IPS-18a (cell line): ENCODE measurements at regions not wholly inside any gene's neighbourhood (a gene's known extent, or its start where the extent isn't known, plus 50 kb on each side); places are given as distances from the start of the nearest gene placed in this dataset.

Experiments used
- H3K27ac ChIP-seq: one replicate; pipeline ENCODE4 v1.5.1; 2013; ENCODE audit warnings: low read length
- H3K27me3 ChIP-seq: one replicate; pipeline ENCODE4 v1.6.1; 2013; ENCODE audit warnings: mild to moderate bottlenecking, low read length; ENCODE audit not compliant: control insufficient read depth, insufficient read depth
- H3K36me3 ChIP-seq: one replicate; pipeline ENCODE4 v1.6.1; 2013; ENCODE audit warnings: low read depth, low read length; ENCODE audit not compliant: control insufficient read depth
- H3K4me1 ChIP-seq: one replicate; pipeline ENCODE4 v1.6.1; 2013; ENCODE audit warnings: low read depth, low read length; ENCODE audit not compliant: control insufficient read depth
- H3K4me3 ChIP-seq: one replicate; pipeline ENCODE4 v1.5.1; 2013; ENCODE audit warnings: low read length
- H3K9ac ChIP-seq: one replicate; pipeline ENCODE4 v1.6.1; 2013; ENCODE audit warnings: mild to moderate bottlenecking, low read length, moderate library complexity
- H3K9me3 ChIP-seq: one replicate; pipeline ENCODE4 v1.6.1; 2013; ENCODE audit warnings: low read depth, low read length; ENCODE audit not compliant: control insufficient read depth

DNA sequence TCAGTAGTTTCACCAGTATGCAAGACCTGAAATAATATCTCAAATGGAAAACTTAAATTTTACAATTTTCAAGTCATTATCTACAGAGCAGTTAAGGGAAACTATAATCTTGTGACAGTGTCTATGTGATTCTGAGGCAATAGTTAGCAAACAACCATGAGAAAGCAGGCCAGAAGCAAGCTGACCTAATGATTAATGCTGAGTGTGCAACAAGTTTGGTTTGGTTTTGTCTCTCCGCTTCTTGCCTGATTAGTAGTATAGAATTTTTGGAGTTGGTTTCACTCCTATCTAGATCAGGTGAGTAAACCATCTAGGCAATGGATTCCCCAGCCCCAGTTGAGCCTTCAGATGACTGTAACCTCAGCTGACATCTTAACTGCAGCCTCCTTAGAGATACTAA lies 212.9 kb upstream of the NAV3 start:
- no peaks in the 10 kb centered on the region for H3K9me3 ChIP-seq
- no peaks in the 10 kb centered on the region for H3K36me3 ChIP-seq
- H3K4me3 ChIP-seq: no peak overlapping the region
- H3K9ac ChIP-seq: no peak overlapping the region
- H3K4me1 ChIP-seq: peaks cover 4% of the 10 kb centered on the region
- no peaks in the 10 kb centered on the region for H3K27me3 ChIP-seq
- no peak overlapping the region for H3K27ac ChIP-seq

DNA sequence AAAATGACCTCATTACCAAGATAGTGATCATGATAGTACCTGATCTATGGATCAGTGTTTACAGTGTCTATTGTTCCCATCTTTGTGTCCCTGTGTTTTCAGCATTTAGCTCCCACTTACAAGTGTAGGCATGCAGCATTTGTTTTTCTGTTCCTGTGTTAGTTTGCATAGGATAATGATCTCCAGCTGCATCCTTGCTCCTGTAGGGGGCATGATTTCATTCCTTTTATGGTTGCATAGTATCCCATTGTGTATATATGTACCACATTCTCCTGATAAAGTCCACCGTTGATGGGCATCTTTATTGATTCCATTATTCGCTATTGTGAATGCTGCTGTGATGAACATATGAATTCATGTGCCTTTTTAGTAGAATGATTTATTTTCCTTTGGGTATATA lies 215.4 kb upstream of the NAV3 start:
- Histone ChIP-seq H3K27ac (no peak overlapping the region), H3K4me1 (peaks cover 4% of the 10 kb centered on the region), H3K4me3 (no peak overlapping the region), H3K9ac (no peak overlapping the region), H3K27me3 (no peaks in the 10 kb centered on the region), H3K36me3 (no peaks in the 10 kb centered on the region), H3K9me3 (no peaks in the 10 kb centered on the region)

DNA sequence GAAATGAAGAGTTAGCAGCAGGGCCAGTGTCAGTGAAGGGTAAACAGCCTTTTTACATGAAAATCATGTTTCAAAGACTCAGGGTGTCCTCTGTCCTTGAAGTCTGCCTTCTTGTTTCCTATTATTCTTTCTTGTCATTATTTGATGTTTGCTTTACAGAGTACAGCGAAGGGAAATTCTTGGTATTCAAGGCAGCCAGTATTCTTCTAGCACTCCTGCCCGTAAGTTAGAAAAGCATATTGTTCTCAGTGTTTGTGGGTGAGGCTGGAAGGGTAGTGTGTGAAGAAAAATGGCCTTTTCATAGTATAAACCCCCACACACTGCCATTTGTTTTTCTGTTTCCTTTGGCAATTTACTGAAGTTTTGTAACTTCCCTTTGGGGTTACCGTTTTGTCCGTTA lies 217.3 kb upstream of the NAV3 start:
- H3K4me1 ChIP-seq: peaks cover 4% of the 10 kb centered on the region
- no peaks in the 10 kb centered on the region for H3K36me3 ChIP-seq
- no peaks in the 10 kb centered on the region for H3K9me3 ChIP-seq
- no peak overlapping the region for H3K9ac ChIP-seq
- H3K27ac ChIP-seq: no peak overlapping the region
- H3K27me3 ChIP-seq: no peaks in the 10 kb centered on the region
- H3K4me3 ChIP-seq: no peak overlapping the region

DNA sequence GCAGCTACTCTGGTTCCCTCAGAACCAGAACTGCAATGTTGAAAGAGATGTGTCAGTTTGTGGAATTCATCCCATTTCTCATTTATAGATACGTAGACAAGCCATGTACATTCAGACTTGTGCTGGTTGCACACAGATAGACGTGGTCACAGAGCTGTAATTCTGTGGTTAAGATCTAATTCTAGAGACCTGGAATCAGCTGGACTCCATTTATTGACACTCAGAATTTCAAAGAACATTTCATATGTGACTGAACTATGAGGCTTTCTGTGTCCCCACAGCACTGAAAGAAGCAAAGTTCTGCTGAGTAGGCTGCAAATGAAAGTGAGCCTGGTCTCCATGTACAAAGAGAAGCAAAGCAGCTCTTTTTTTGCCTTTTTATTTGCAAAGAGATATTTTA lies 220.2 kb upstream of the NAV3 start:
- Histone ChIP-seq H3K9ac (no peak overlapping the region), H3K27me3 (no peaks in the 10 kb centered on the region), H3K36me3 (no peaks in the 10 kb centered on the region), H3K27ac (no peak overlapping the region), H3K9me3 (no peaks in the 10 kb centered on the region), H3K4me1 (peaks cover 4% of the 10 kb centered on the region), H3K4me3 (no peak overlapping the region)

DNA sequence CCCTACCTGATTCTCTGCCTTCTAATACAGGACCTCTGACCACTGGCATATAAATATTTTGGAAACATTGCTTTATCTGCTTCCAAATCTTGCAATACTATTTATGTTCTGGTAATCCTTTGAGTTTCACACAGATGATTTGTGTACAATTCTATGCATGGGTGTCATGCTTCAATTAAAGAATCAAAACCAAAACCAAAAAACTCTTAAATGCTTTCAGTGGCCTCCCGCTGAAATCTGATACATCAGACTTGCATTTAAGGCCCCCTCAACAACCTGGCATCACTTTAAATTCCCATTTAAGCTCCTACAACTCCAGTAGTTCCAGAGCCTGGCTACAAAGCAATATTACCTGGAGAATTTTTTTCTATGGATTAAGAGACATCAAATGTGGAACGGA lies 221.7 kb upstream of the NAV3 start:
- H3K27ac ChIP-seq: no peak overlapping the region
- no peaks in the 10 kb centered on the region for H3K9me3 ChIP-seq
- H3K9ac ChIP-seq: no peak overlapping the region
- H3K4me3 ChIP-seq: no peak overlapping the region
- peaks cover 4% of the 10 kb centered on the region for H3K4me1 ChIP-seq
- H3K36me3 ChIP-seq: no peaks in the 10 kb centered on the region
- no peaks in the 10 kb centered on the region for H3K27me3 ChIP-seq

DNA sequence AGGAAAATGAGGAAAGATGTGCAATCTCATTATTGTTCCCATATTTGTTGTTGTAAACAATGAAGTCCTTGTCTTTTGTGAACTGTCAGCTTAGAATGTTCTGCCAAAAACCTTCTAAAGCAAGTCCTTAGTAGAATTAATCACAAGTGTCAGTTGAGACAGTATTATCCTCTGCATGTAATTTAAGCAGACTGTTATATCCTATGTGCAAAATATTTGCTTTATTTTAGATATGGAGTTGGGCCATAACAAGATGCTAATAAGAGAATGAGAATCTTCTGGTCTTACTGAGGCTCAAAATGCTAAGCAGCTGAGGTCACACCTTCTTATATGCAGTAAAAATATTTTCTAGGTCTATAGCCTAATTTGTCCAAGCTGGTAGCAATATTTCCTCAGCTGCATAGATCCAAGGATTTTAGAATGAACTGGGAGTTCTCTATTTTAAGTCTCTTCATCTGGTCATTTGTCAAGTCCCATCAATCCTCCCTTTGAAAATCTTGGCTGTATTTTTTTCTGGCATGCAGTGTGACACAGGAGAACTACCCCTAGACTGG lies 222.3 kb upstream of the NAV3 start:
- no peaks in the 10 kb centered on the region for H3K9me3 ChIP-seq
- peaks cover under 1% of the 10 kb centered on the region for H3K4me1 ChIP-seq
- H3K27me3 ChIP-seq: no peaks in the 10 kb centered on the region
- no peak overlapping the region for H3K27ac ChIP-seq
- no peak overlapping the region for H3K9ac ChIP-seq
- H3K36me3 ChIP-seq: no peaks in the 10 kb centered on the region
- no peak overlapping the region for H3K4me3 ChIP-seq

DNA sequence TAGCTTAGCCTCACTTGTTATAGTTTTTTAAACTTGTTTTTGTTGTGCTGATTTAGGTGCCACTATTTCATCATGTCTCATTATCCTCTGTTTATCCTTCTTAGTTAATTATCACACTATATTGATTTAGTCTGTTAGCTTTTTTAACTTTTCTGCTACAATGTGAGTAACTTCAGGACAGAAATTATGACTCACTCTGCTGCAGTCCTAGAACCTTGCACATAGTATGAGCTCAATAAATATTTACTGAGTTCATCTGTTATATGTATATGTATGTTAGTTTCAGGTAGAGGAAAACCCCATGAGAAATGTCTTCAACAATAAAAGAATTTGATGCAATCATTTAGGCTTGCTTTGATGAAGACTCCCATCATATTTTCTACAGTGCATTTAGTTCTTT lies 224.3 kb upstream of the NAV3 start:
- H3K9ac ChIP-seq: no peak overlapping the region
- H3K9me3 ChIP-seq: no peaks in the 10 kb centered on the region
- no peaks in the 10 kb centered on the region for H3K36me3 ChIP-seq
- H3K4me1 ChIP-seq: no peaks in the 10 kb centered on the region
- H3K27me3 ChIP-seq: no peaks in the 10 kb centered on the region
- H3K4me3 ChIP-seq: no peak overlapping the region
- H3K27ac ChIP-seq: no peak overlapping the region

DNA sequence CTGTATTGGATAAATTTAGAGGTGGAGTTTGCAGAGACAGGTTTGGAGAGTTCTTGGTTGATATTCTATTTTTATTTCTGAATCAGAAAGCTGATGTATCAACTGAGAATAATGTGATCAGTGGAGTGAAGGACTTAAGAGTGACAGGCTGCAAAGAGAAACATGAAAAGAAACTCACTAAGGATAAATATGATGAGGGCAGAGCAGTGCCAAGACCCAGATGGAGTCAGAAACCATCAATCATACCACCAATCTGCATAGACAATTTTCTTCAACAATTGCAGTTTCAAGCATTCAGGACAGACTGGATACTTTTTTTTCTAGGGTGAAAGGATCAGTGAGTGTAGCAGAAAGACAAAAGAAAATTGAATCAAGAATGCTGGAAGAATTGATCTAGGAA lies 226.7 kb upstream of the NAV3 start:
- H3K4me1 ChIP-seq: no peaks in the 10 kb centered on the region
- no peaks in the 10 kb centered on the region for H3K9me3 ChIP-seq
- H3K27ac ChIP-seq: no peak overlapping the region
- H3K36me3 ChIP-seq: no peaks in the 10 kb centered on the region
- no peaks in the 10 kb centered on the region for H3K27me3 ChIP-seq
- no peak overlapping the region for H3K4me3 ChIP-seq
- no peak overlapping the region for H3K9ac ChIP-seq

DNA sequence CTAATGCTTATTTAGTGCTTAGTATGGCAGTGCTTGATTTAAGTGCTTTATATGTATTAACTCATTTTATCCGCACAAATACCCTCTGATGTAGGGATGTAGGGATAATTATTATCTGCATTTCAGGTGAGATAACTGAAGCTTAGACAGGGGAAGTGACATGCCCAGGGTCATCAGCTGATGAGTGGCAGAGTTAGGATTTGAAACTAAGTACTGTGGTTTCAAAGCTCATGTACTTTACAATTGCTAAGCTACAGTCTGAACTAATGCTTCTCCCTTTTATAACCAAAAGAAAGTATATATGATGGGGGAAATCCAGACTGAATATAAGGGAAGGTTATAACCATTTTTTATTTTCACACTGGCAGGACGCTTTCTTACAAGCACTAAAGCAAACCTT lies 229.6 kb upstream of the NAV3 start:
- Histone ChIP-seq H3K9ac (no peak overlapping the region), H3K4me1 (no peaks in the 10 kb centered on the region), H3K36me3 (no peaks in the 10 kb centered on the region), H3K27me3 (no peaks in the 10 kb centered on the region), H3K4me3 (no peak overlapping the region), H3K27ac (no peak overlapping the region), H3K9me3 (no peaks in the 10 kb centered on the region)

DNA sequence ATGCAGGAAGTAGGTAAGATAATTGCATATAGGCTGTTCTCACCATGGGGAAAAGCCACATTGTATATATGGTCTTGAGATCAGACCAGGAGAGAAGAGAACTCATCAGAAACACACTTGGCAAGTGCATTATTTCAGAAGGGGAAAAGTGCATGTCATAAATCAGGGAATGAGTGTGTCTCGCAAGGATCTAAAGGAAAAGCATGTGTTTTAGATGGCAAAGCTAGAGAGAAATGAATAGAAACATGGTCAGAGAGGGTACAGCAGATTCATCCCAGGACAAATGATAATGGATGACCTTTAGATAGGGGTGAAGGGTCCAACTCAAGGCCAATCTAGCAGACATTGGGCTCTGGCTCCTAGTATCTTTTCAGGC lies 230.2 kb upstream of the NAV3 start:
- no peaks in the 10 kb centered on the region for H3K36me3 ChIP-seq
- no peak overlapping the region for H3K4me3 ChIP-seq
- no peak overlapping the region for H3K9ac ChIP-seq
- H3K4me1 ChIP-seq: no peaks in the 10 kb centered on the region
- no peaks in the 10 kb centered on the region for H3K27me3 ChIP-seq
- H3K27ac ChIP-seq: no peak overlapping the region
- H3K9me3 ChIP-seq: no peaks in the 10 kb centered on the region

DNA sequence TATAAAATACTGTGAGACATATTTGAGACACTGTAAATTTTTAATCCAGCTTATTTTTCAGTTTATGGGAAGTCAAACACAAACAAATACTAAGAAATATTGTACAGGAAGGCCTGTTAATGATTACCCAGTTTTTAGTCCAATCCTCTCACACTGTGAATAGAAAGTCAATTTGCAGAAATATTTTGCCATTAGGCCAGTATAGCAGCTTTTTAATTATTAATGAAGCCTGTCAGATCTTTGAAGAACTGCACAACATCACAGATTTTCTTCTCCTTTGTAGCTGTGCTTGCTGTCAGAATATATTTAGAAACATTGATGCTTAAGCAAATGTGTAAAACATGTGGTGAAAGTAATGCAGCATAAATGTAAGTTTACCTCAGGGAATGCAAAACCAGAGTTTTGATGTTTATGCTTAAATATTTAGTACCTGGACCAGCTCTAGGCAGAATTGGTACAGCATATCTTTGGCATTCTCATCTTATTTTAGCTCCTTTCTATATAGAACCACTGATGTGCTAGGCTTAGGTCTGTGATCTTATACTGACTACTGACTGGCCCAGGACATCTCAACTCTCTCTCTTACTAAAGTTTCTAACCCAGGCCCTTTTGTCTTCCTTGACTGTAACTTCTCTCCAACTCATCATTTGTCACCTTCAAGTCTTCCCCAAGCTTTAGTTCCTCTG lies 230.8 kb upstream of the NAV3 start:
- no peak overlapping the region for H3K9ac ChIP-seq

DNA sequence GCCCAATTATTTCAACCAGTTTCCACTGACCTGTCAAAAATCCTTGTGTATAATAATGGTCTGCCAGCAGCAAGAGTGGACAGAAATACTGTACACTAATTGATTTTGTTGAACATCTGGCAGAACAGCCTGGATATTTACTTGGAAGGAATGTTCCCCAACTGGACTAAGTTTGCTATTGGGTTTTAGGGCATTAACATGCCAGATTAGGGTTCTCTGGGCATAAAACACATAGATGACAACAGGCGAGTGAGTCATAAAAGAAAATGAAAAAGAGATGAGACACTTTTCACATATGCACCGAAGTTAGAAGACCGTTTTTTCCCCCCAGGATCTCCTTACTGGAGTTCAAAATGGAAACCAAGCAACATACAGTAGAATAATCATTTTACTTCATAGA lies 236.3 kb upstream of the NAV3 start:
- no peaks in the 10 kb centered on the region for H3K9me3 ChIP-seq
- H3K27me3 ChIP-seq: no peaks in the 10 kb centered on the region
- no peak overlapping the region for H3K4me3 ChIP-seq
- no peak overlapping the region for H3K27ac ChIP-seq
- H3K9ac ChIP-seq: no peak overlapping the region
- H3K36me3 ChIP-seq: no peaks in the 10 kb centered on the region
- H3K4me1 ChIP-seq: no peaks in the 10 kb centered on the region

More for the DNA sequence above, 230.8 kb upstream of the NAV3 start:
- no peak overlapping the region for H3K4me3 ChIP-seq
- no peaks in the 10 kb centered on the region for H3K27me3 ChIP-seq
- H3K36me3 ChIP-seq: no peaks in the 10 kb centered on the region
- H3K4me1 ChIP-seq: no peaks in the 10 kb centered on the region
- H3K9me3 ChIP-seq: no peaks in the 10 kb centered on the region
- no peak overlapping the region for H3K27ac ChIP-seq
